Activated naive CD8-positive, alpha-beta T cell treated with anti-CD3 and anti-CD28 coated beads, Interleukin-2, amount 10 ng/mL, durations not matched to agents 7 days and 5 days (primary cell): ENCODE measurements at regions not wholly inside any gene's neighbourhood (a gene's known extent, or its start where the extent isn't known, plus 50 kb on each side); places are given as distances from the start of the nearest gene placed in this dataset.
"Not testable (repeated sequence)": the region's sequence is repeated elsewhere in the genome, so short reads cannot be mapped to it uniquely, and the experiment has no call there.

Experiments used
- ATAC-seq: fragments of 150-1000 bp; cut with Tn5 transposase; one replicate; pipeline ENCODE4 v1.10.0; 2021; ENCODE audit warnings: low read depth, moderate library complexity
- POLR2A ChIA-PET: fragments of 350-600 bp; sonication (Branson Sonifier 250); formaldehyde crosslinking; loops from one replicate; lab custom pipeline; 2021; ENCODE audit warnings: antibody characterized with exemption; lab: Charles Lee
- DNase-seq: peaks from one replicate; pipeline ENCODE4 v3.0.0; 2021
- H3K27ac Mint-ChIP-seq: one replicate; pipeline ENCODE4 v1.8.0; 2022; ENCODE audit warnings: mild to moderate bottlenecking, mixed read lengths
- H3K27me3 Mint-ChIP-seq: one replicate; pipeline ENCODE4 v1.8.0; 2022; ENCODE audit warnings: mild to moderate bottlenecking, moderate library complexity, mixed read lengths
- H3K36me3 Mint-ChIP-seq: one replicate; pipeline ENCODE4 v1.8.0; 2021; ENCODE audit warnings: mild to moderate bottlenecking, mixed read lengths
- H3K4me1 Mint-ChIP-seq: one replicate; pipeline ENCODE4 v1.8.0; 2021; ENCODE audit warnings: mixed read lengths
- H3K4me3 Mint-ChIP-seq: one replicate; pipeline ENCODE4 v1.8.0; 2022; ENCODE audit warnings: mild to moderate bottlenecking, moderate library complexity, mixed read lengths
- H3K9me3 Mint-ChIP-seq: one replicate; pipeline ENCODE4 v1.8.0; 2021; ENCODE audit warnings: mixed read lengths

GRCh38 chr4:59517007-59517406, 1683.1 kb upstream of the ADGRL3 start:
- Mint-ChIP-seq H3K9me3 (no peaks in the 10 kb centered on the region), H3K4me1 (no peaks in the 10 kb centered on the region), H3K4me3 (no peak overlapping the region), H3K36me3 (no peaks in the 10 kb centered on the region), H3K27ac (no peak overlapping the region), H3K27me3 (no peaks in the 10 kb centered on the region)
- POLR2A ChIA-PET: no interaction called here
- no peak for DNase-seq
- no peak for ATAC-seq

- Mint-ChIP-seq H3K4me3 (no peak overlapping the region), H3K4me1 (no peaks in the 10 kb centered on the region), H3K36me3 (no peaks in the 10 kb centered on the region), H3K27ac (no peak overlapping the region), H3K27me3 (no peaks in the 10 kb centered on the region), H3K9me3 (no peaks in the 10 kb centered on the region)
- POLR2A ChIA-PET: no interaction called here
- DNase-seq (no peak), ATAC-seq (no peak)
Observed at GRCh38 chr4:59518005-59518823, 1681.9 kb upstream of the ADGRL3 start.

GRCh38 chr4:59525885-59526284, 1674.2 kb upstream of the ADGRL3 start:
- Mint-ChIP-seq H3K4me1 (no peaks in the 10 kb centered on the region), H3K4me3 (no peak overlapping the region), H3K27me3 (no peaks in the 10 kb centered on the region), H3K9me3 (peaks cover 3% of the 10 kb centered on the region), H3K27ac (no peak overlapping the region), H3K36me3 (no peaks in the 10 kb centered on the region)
- ATAC-seq: no peak
- DNase-seq: no peak
- POLR2A ChIA-PET: no interaction called here

GRCh38 chr4:59535541-59535940, 1664.6 kb upstream of the ADGRL3 start:
- Mint-ChIP-seq H3K4me1 (no peaks in the 10 kb centered on the region), H3K9me3 (peaks cover 4% of the 10 kb centered on the region), H3K27ac (no peak overlapping the region), H3K27me3 (no peaks in the 10 kb centered on the region), H3K36me3 (no peaks in the 10 kb centered on the region), H3K4me3 (no peak overlapping the region)
- POLR2A ChIA-PET: no interaction called here
- ATAC-seq: no peak
- no peak for DNase-seq

- H3K9me3 Mint-ChIP-seq: peaks cover 3% of the 10 kb centered on the region
- H3K27me3 Mint-ChIP-seq: no peaks in the 10 kb centered on the region
- POLR2A ChIA-PET: no interaction called here
- no peak overlapping the region for H3K27ac Mint-ChIP-seq
- H3K4me1 Mint-ChIP-seq: no peaks in the 10 kb centered on the region
- no peak for ATAC-seq
- DNase-seq: no peak
- H3K36me3 Mint-ChIP-seq: no peaks in the 10 kb centered on the region
- H3K4me3 Mint-ChIP-seq: no peak overlapping the region
Observed at GRCh38 chr4:59536428-59536827, 1663.7 kb upstream of the ADGRL3 start.

GRCh38 chr4:59537246-59537886, 1662.8 kb upstream of the ADGRL3 start:
- POLR2A ChIA-PET: no interaction called here
- no peaks in the 10 kb centered on the region for H3K4me1 Mint-ChIP-seq
- ATAC-seq (no peak), DNase-seq (no peak)
- H3K27me3 Mint-ChIP-seq: no peaks in the 10 kb centered on the region
- no peak overlapping the region for H3K27ac Mint-ChIP-seq
- H3K9me3 Mint-ChIP-seq: peaks cover under 1% of the 10 kb centered on the region
- H3K4me3 Mint-ChIP-seq: no peak overlapping the region
- no peaks in the 10 kb centered on the region for H3K36me3 Mint-ChIP-seq

- Mint-ChIP-seq H3K4me1 (no peaks in the 10 kb centered on the region), H3K9me3 (no peaks in the 10 kb centered on the region), H3K36me3 (no peaks in the 10 kb centered on the region), H3K4me3 (no peak overlapping the region), H3K27ac (no peak overlapping the region), H3K27me3 (no peaks in the 10 kb centered on the region)
- ATAC-seq: no peak
- POLR2A ChIA-PET: no interaction called here
- DNase-seq: no peak
Observed at GRCh38 chr4:59539401-59539800, 1660.7 kb upstream of the ADGRL3 start.

GRCh38 chr4:59540311-59540710, 1659.8 kb upstream of the ADGRL3 start:
- POLR2A ChIA-PET: no interaction called here
- H3K4me1 Mint-ChIP-seq: no peaks in the 10 kb centered on the region
- no peak for DNase-seq
- no peak overlapping the region for H3K4me3 Mint-ChIP-seq
- H3K27ac Mint-ChIP-seq: no peak overlapping the region
- no peaks in the 10 kb centered on the region for H3K27me3 Mint-ChIP-seq
- H3K9me3 Mint-ChIP-seq: no peaks in the 10 kb centered on the region
- no peak for ATAC-seq
- no peaks in the 10 kb centered on the region for H3K36me3 Mint-ChIP-seq

GRCh38 chr4:59553063-59553720, 1646.9 kb upstream of the ADGRL3 start:
- H3K4me3 Mint-ChIP-seq: no peak overlapping the region
- no peaks in the 10 kb centered on the region for H3K27me3 Mint-ChIP-seq
- H3K27ac Mint-ChIP-seq: no peak overlapping the region
- DNase-seq: no peak
- no peak for ATAC-seq
- POLR2A ChIA-PET: no interaction called here
- H3K4me1 Mint-ChIP-seq: no peaks in the 10 kb centered on the region
- no peaks in the 10 kb centered on the region for H3K36me3 Mint-ChIP-seq
- H3K9me3 Mint-ChIP-seq: peaks cover 4% of the 10 kb centered on the region

GRCh38 chr4:59553721-59554091, 1646.4 kb upstream of the ADGRL3 start:
- Mint-ChIP-seq H3K36me3 (no peaks in the 10 kb centered on the region), H3K4me3 (no peak overlapping the region), H3K4me1 (no peaks in the 10 kb centered on the region), H3K27ac (no peak overlapping the region), H3K9me3 (peaks cover 4% of the 10 kb centered on the region), H3K27me3 (no peaks in the 10 kb centered on the region)
- ATAC-seq (no peak), DNase-seq (no peak)
- POLR2A ChIA-PET: no interaction called here

GRCh38 chr4:59556191-59556590, 1643.9 kb upstream of the ADGRL3 start:
- H3K4me1 Mint-ChIP-seq, H3K9me3 Mint-ChIP-seq, ATAC-seq, H3K27ac Mint-ChIP-seq, DNase-seq, H3K27me3 Mint-ChIP-seq, H3K4me3 Mint-ChIP-seq, H3K36me3 Mint-ChIP-seq, POLR2A ChIA-PET: not testable (repeated sequence)

- H3K9me3 Mint-ChIP-seq, POLR2A ChIA-PET, H3K36me3 Mint-ChIP-seq, H3K27me3 Mint-ChIP-seq, H3K27ac Mint-ChIP-seq, H3K4me1 Mint-ChIP-seq, H3K4me3 Mint-ChIP-seq, DNase-seq, ATAC-seq: not testable (repeated sequence)
Observed at GRCh38 chr4:59560141-59560648, 1639.9 kb upstream of the ADGRL3 start.

GRCh38 chr4:59565836-59566235, 1634.3 kb upstream of the ADGRL3 start:
- Mint-ChIP-seq H3K27ac (no peak overlapping the region), H3K4me1 (no peaks in the 10 kb centered on the region), H3K27me3 (no peaks in the 10 kb centered on the region), H3K4me3 (no peak overlapping the region), H3K36me3 (no peaks in the 10 kb centered on the region), H3K9me3 (no peaks in the 10 kb centered on the region)
- POLR2A ChIA-PET: no interaction called here
- no peak for DNase-seq
- no peak for ATAC-seq
